ENCODE measurements at regions not wholly inside any gene's neighbourhood (a gene's known extent, or its start where the extent isn't known, plus 50 kb on each side); places are given as distances from the start of the nearest gene placed in this dataset.

DNA sequence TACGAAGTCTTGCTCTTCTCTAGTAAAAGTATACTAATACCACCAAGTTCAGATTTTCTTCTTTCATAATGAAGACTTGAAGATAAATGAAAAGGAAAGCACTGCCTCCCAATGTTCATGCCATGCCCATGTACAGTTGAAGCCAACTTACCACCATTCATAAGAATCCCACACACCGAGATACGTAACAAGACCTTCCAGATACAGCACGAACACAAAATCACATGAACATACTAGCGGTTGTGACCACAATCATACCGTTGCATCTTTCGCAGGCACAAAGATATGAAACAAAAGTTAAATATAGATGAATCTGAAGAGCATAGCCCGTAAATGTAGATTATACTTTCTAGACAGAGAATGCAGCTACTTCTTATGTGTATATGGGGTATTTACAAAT is 412.5 kb downstream of the CBLN4 start:
- no peak for DNase-seq

DNA sequence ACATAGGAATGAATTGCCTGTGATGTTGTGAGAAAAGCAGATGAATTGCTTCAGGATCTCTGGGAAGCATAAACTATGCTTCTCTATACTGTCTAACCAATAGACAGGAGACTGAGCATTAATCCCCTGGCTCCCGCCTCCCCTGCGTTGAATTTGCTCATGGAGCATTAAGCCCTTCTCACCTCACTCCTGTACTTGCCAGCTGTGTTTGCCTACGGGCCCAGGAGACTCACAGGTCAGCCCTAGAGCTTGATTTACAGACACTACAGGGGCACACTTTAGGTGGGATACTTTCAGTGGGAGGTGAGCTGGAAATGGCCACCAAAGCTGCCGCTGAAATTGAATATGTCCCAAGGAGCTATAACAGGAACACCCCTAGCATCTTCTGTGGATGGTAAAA is 418.7 kb downstream of the CBLN4 start:
- no peak for DNase-seq

DNA sequence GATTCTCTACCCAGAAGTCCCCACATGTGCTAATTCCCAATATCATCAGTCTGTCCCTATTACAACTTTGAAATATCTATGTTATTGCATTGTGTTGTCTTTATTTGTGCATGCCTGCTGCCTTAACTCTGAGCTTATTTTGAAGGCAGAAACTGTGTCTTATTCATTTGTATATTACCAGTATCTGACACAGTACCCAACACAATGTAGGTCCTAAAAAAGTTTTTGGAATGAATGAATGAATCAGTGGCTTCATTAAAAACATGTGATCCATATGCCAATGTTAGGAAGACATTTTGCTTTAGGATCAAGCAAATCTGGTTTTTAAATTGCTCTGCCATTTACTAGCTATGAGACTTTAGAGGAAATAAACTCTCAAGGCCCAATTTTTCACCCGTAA is 420.4 kb downstream of the CBLN4 start:
- no peak for DNase-seq

DNA sequence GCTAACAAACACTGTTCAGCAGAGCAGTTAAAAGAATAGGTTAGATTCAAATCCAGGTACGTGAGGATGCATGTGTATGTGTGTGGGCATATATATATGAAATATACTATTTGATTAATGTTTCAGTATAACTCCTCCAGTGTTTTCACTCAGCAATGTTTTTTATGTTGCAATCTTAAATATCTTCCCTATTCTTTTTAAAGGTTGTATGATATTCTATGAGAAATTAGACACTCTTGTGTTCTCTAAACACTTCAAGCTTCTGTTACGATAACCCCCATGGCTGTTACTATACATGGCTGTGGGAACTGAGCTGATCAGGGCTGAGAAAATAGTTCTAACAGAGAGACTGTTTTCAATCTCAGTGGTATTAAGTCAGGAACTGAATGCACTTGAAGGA is 421.0 kb downstream of the CBLN4 start:
- no peak for DNase-seq

DNA sequence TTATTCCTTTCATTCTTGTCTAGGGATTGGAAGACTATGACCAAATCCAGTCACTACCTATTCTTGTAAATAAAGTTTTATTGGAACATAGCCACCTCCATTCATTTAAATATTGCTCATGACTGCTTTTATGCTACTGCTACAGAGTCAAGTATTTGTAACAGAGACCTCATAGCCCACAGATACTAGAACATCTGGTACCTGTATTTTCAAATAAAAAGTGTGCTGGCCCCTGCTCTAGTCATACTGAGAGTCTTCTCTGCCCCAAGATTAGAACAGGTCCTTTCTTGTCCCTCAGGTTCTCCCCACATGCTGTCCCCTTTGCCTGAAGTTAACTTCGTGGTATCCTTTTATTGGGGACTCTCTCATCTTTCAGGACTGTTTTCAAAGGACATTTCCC is 422.3 kb downstream of the CBLN4 start:
- no peak for DNase-seq

DNA sequence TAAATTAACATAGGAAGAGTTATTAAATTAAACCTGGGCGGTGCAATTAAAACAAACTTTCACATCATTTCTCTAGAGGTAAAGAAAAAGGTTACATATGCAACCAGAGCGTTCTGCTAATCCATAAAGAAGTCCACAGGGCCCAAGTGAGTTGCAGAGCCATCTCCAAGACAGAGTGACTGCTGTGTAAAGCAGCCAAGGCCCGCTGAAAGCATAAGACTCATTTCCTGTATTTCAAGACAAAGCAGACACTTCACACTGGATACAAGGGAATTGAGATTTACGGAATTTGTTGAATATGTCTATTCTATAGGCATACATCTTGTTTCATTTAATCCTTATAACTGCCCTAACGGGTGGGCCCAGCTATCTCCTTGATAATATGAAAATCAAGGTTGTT is 422.8 kb downstream of the CBLN4 start:
- peak; percentile 20 for DNase-seq

DNA sequence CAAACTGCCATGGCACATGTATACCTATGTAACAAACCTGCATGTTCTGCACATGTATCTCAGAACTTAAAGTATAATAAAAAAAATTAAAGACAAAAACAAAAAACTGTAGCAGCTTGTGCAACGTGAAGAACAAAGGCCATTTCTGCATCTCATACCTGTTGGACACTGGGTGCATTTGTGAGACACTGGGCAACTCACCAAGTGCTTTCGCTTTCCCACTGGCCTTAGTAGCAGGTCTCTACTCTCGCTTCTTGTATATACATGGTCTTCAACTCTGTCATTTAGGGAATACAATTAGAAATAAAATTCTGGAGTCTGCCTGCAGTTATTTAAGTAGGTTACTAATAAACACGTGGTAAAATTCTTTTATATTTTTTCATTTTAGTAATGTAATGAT is 423.8 kb downstream of the CBLN4 start:
- DNase-seq, result no peak

DNA sequence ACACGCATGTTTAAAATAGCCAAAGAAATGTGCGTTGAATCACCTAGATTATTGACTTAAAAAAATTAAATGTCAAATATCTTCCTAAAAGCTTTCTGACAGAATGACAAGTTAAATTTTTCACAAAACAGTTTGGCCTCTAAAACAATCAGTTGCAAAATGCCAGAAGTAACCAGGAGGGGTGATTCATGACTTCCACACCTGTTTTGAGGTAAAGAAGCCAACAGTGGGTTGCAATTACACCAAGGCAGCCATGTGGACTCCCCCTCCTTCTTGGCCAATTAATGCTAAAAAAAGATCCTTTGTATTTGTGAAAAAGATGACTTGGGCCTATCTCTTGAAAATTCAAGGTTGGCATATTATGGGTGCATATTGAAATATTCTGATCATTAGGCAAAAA is 424.8 kb downstream of the CBLN4 start:
- no peak for DNase-seq

DNA sequence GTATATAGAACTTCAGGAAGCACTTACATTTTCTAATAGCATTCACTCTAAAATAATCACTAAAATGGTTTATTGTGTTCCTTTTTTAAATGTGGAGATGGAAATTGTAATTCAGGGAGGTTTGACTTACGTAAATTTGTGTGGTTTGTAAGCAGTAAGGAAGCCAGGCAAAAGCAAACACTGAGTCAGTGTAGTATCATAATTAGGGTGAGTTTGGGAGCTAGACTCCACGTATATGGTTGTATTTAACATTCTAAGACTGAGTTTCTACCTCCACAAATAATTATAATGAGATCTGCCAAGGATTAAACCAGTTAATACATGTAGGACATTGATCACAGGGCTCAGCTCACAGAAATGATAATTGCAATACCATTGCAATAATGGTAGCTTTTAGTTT is 425.5 kb downstream of the CBLN4 start:
- no peak for DNase-seq

DNA sequence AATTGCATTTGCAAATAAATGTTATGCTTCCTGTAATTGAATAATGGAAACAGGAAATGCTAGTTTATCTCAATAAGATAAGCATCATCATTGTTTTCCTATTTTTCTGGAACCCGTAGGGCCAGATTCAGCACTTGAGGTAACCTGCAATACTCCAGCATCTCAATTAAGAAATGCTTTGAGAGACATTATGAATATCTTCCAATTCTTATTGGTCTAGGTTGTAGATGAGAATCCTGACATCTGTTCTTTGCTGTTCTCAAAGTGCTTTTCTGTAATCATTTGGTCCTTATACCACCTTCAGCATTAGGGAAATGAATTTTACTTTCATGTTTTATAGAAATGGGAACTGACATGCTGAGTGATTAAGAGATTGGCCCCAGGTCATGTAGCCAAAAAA is 428.3 kb downstream of the CBLN4 start:
- no peak for DNase-seq

DNA sequence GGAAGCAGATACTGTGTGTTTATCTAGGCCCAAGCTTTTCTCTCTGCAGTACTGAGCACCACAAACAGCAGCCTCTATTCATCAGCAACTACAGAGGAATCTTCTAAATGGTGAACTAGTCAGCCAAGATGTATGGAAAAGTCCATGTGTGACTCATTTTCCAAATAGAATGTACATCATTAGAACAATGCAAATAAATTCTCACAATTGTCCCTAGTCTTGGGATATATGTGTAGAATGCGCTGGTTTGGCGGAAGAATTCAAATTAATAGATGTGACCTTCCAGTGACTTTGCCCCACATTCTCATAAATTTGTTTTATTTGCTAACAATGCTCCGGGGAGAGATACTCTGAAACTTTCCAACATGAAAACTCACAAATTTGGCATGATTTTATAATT is 436.2 kb downstream of the CBLN4 start:
- DNase-seq, result no peak

DNA sequence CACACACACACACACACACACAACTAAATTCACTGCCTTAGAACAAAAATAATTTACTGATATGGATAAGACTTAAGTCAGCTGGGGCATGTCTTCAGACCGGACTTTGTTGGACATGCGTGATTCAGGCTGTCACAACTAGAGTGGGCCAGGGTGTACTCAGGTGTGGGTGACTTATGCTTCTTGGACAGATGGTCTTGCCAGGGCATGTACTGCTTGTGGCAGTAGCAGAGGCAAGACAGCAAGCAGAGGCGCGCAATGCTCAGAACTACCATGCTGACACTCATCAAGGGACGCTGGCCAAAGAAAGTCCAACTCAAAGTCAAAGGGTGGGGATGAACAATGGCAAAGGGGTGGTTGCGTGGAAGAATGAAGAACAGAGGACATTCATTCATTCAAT is 437.5 kb downstream of the CBLN4 start:
- DNase-seq, result no peak

DNA sequence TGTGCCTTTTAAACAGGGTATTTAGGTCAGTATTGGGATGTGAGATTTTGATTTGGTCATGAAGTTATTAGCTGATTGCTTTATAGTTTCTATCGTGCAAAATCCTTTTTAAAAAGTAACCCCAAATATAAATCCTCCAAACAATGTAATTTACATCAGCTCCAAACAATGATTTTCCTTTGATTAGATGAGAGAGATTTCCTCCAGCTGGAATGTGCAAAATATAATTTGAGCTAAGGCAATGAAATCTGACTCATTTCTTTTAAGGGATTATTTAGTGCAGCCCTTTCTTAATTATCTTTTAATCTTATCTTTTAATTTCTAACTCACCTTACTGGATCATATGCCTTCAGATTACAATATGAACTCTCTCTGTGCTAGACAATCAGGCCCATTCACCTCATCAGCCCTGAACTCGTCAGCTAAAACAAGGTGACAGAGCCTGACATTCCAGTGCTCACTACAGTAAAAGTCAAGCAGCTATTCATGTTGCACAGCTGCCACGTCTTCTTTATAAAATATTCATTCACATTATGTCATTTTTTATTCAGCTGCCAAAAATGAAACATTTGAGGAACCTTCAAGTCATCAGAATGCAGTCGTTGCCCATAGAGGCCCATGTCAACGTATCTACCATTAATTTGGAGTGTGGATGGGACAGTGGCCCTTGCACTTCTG is 440.1 kb downstream of the CBLN4 start:
- DNase-seq, result no peak

DNA sequence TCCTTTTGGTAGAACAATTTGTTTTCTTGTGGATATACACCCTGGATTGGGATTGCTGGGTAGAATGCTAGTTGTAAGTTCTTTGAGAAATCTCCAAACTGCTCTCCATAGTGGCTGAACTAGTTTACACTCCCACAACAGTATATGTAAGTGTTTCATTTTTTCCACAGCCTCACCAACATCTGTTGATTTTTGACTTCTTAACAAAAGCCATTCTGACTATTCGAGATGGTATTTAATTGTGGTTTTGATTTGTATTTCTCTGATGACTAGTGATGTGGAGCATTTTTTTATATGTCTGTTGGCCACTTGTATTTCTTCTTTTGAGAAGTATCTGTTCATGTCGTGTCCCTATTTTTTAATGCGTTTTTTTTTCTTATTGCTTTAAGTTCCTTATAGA is 444.1 kb downstream of the CBLN4 start:
- no peak for DNase-seq

DNA sequence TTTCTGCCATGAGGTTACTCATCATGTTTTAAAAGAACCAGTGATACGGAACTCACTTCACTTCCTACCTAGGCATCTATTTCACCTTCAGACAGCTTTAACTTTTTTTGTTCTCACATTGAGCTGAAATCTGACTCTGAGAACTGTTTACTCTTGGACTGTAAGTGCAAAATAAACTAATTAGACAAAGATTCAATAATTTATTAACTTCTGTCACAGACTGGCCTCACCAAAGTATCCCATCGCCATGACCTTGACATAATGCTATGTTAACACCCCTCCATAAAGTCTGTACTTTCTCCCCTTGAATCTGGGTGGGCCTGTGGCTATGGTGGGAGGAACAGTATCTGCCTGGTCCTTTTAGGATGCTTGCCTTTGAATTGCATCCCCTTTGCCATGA is 448.1 kb downstream of the CBLN4 start:
- DNase-seq, result no peak

DNA sequence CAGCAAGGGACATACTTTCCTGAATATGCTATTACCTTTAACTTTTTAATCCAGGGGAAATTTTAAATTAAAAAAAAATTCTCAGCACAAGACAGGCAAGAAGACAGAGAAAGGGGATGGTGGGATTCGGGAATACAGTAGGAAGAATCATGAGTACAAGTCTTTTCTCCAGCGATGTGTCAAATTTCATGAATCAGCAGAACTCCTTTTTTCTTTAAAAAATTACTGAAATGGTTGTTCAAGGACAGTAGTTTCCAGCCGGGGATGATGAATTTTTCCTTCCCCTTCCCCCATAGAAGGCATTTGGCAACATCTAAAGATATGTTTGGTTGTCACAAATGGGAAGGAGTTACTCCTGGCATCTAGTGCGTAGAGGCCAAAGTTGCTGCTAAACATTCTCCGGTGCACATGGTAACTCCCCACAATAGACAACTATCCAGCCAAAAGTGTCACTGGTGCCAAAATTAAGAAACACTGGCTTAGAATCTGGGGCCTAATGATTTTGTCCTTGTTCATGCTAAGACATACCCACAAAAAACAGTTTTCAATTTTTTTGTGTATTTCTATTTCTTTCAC is 450.2 kb downstream of the CBLN4 start:
- no peak for DNase-seq

DNA sequence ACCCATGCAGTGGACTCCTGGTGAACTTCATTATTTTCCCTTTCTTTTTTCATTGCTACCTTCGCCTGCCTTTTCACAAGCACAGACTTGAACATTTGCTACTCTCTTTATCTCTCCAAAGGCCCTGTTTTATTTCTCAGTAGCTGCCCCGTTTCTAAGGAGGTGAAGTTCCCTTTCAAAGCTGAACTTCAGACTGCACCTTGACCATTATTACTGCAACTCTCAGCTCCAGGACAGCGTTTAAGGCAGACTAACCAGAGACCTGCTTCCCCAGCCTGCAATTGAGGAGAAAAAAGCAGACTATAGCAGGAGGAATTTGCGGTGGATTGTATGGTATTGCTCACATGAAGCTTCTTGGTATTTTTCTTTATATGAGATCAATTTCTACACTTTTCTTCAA is 460.7 kb downstream of the CBLN4 start:
- DNase-seq, result no peak

DNA sequence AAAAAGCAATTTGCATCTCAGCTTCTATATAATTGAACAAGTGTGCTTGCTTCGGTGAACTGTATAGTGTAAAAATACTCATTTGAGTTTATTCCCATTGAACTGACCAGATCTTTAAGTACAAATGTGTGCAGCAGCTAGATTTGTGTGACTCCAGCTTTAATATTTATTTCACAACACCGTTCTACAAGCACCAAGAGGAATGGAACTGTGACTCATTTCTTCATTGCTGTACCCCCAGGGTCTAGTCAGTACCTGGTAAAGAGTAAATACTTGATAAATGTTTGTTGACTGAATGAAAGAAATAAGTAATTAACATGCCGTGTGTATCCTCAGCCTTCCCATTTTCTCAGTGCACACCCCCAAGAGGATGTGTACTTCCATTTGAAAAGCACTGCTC is 464.8 kb downstream of the CBLN4 start:
- no peak for DNase-seq

DNA sequence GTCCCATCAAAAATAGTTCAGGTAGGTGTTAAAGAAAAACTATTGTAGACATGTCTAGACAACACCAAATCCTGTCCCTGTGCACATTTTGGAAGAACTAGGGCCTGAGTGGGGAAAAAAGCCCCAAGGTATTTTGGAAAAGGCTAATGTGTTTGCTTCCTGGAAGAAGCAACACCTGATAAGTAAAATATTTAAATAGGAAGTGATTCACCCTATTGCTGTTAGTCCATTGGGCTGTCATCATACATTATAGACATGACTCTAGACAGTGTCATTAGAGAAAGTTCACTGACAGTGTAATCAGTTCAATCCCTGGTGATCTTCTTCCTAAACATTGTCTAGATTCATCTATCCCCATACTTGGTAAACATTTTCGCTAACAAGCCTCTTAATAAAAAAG is 465.3 kb downstream of the CBLN4 start:
- no peak for DNase-seq

DNA sequence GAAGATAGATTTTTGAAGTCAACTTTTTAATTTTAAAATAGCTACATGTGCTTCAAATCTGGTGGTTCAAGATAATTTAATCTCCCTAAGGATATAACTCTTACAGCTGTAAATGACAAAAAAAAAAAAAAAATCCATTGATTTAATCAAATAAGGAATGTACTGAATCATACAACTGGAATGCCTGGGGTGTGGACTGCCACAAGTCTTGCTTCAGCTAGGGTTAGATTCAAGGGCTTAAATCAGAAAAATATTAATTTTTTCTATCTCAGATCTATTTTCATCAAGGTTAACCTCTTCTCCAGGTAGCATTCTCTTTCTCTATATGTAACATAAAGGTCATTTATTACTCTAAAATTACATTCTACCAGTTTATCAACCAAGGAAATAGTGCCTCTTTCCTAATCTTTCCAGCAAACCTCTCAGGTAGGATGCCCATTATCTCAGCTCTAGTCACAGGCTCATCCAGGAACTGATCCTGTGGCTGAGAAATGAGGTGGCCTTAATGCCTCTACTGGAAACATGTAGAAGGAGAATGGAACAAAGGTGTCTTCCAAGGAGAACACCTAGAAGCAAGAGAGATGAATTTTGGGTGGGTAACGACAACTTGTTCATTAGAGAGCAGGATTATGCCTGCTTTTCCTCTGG is 466.9 kb downstream of the CBLN4 start:
- no peak for DNase-seq

DNA sequence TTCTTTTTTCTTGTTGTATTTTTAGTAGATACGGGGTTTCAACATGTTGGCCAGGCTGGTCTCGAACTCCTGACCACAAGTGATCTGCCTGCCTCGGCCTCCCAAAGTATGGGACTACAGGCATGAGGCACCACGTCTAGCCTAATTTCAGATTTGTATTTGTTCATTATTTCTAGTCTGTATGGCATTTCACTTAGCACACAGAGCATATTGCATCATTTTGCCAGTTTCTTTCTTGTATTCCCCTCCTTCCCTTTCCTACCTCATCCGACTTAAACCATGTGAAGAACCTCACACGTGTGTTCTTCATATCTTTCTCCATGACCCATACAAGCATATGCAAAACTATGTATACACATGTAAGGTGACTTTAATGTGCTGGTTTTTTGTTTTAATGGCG is 470.0 kb downstream of the CBLN4 start:
- no peak for DNase-seq

DNA sequence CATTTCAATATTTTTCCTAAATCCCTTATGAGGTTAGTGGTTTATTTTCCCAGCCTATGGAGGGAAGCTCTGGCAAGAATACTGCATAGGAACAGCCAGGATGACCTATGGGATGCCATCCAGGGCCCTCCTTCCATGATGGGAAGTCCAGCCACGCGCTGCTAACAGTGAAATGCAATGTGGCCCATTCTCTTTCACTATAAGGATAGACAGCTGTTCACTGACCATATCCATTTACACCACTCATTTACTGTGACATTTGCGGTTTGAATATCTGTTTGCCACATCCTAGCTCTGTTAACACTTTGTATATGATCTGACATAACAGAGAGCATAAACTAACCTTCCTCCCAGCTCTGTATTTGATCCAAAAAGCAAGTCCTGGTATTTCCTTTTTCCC is 471.7 kb downstream of the CBLN4 start:
- DNase-seq, result no peak

DNA sequence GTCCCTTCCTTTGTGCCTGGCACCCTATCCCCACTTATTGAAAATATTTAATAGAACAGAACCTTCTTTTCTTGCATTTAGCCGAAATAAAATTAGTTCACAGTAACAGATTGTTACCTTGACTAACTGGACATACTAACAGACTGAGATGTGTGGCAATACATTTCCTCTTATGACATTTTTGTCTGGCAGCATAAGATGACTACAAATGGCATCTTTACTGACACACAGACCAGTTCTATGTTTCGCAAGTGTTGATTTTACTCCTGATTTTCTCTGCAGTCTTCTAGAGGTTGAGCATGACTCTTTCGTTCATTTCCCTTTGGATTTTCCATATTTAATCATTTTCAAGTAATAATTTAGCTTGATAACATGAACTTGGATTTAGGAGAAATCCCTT is 474.6 kb downstream of the CBLN4 start:
- DNase-seq, result no peak

DNA sequence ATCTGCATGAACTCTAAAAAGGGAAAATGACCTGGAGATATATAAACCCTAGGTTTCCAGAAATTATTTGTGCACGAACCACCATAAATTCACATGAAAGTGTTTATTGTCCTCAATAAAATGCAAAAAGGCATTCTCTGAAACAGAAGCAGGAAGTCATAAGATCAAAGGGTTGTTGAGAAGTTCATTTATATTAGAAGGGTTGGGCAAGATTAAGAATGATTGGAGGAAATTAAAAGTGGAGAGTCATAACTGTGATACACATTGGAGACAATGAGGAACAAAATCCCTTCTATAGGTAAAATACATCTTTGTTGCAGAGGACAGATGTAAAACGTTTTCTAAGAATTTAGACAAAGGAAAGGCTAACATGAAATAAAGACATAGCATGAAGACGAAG is 476.8 kb downstream of the CBLN4 start:
- DNase-seq, result no peak

All from tongue (tissue), 1 donor.